PC-3 (cell line): ENCODE measurements at regions not wholly inside any gene's neighbourhood (a gene's known extent, or its start where the extent isn't known, plus 50 kb on each side); places are given as distances from the start of the nearest gene placed in this dataset.

Source experiments
- ATAC-seq: fragments of 200-7000 bp; cut with Tn5 transposase; 2 replicates; pipeline ENCODE4 v1.9.1; 2020; ENCODE audit warnings: mild to moderate bottlenecking, moderate library complexity
- BruUV-seq: library from RNA; stranded (reverse); fragments of 400-500 nt; replicated peaks from 2 replicates; lab custom pipeline; 2021; lab: Mats Ljungman, UMichigan
- CTCF ChIA-PET: fragments of 300-600 bp; sonication (Branson Sonifier 250); formaldehyde crosslinking; loops from one replicate; lab custom pipeline; 2022; ENCODE audit warnings: antibody characterized with exemption; lab: Charles Lee
- POLR2A ChIA-PET: fragments of 300-600 bp; sonication (Branson Sonifier 250); formaldehyde crosslinking; loops from one replicate; lab custom pipeline; 2022; ENCODE audit warnings: antibody characterized with exemption; ENCODE audit not compliant: unreplicated experiment; lab: Charles Lee
- DNase-seq: peaks from one replicate; pipeline ENCODE4 v3.0.0-alpha.2; 2015
- H2AFZ ChIP-seq: fragments of 300-600 bp; sonication (generic); 2 replicates; pipeline ENCODE4 v1.6.0; 2016; ENCODE audit warnings: antibody characterized with exemption, low read length
- H3F3A ChIP-seq: fragments of 300-600 bp; sonication (generic); one replicate; pipeline ENCODE4 v1.6.0; 2017; ENCODE audit warnings: antibody characterized with exemption, low read length, control low read depth, mild to moderate bottlenecking; ENCODE audit not compliant: unreplicated experiment
- H3K27ac ChIP-seq: fragments of 300-600 bp; sonication (generic); 2 replicates; pipeline ENCODE4 v1.5.1; 2016; ENCODE audit warnings: mild to moderate bottlenecking, low read length
- H3K27me3 ChIP-seq: fragments of 300-600 bp; sonication (generic); 2 replicates; pipeline ENCODE4 v1.6.1; 2016; ENCODE audit warnings: low read length, mixed read lengths
- H3K36me3 ChIP-seq: fragments of 300-600 bp; sonication (generic); 2 replicates; pipeline ENCODE4 v1.6.1; 2016; ENCODE audit warnings: low read depth, mixed run types, low read length, mixed read lengths
- H3K4me1 ChIP-seq: fragments of 300-600 bp; sonication (generic); 2 replicates; pipeline ENCODE4 v1.5.1; 2016; ENCODE audit warnings: low read length; ENCODE audit not compliant: insufficient read depth
- H3K4me2 ChIP-seq: fragments of 300-600 bp; sonication (generic); 2 replicates; pipeline ENCODE4 v1.6.0; 2016; ENCODE audit warnings: low read length
- H3K4me3 ChIP-seq: fragments of 300-600 bp; sonication (generic); 2 replicates; pipeline ENCODE4 v1.5.1; 2016; ENCODE audit warnings: mild to moderate bottlenecking, low read length, mixed read lengths
- H3K79me2 ChIP-seq: fragments of 300-600 bp; sonication (generic); 2 replicates; pipeline ENCODE4 v1.6.1; 2017; ENCODE audit warnings: low read length, mixed read lengths
- H3K9ac ChIP-seq: fragments of 300-600 bp; sonication (generic); 2 replicates; pipeline ENCODE4 v1.6.0; 2016; ENCODE audit warnings: mild to moderate bottlenecking, low read length
- H3K9me2 ChIP-seq: fragments of 300-600 bp; sonication (generic); replicated peaks from 2 replicates; pipeline ENCODE4 v1.6.1; 2016; ENCODE audit warnings: mixed run types, low read length, mixed read lengths
- H3K9me3 ChIP-seq: fragments of 300-600 bp; sonication (generic); 2 replicates; pipeline ENCODE4 v1.6.1; 2016; ENCODE audit warnings: low read length, mixed read lengths
- H4K20me1 ChIP-seq: fragments of 300-600 bp; sonication (generic); 2 replicates; pipeline ENCODE4 v1.6.1; 2016; ENCODE audit warnings: low read length, mixed read lengths
- CTCF ChIP-seq: fragments of 300-600 bp; sonication (generic); conservative IDR thresholded peaks from 2 replicates; pipeline ENCODE4 v1.5.1; 2017; ENCODE audit warnings: antibody characterized with exemption, low read depth, mild to moderate bottlenecking, low read length
- EZH2 ChIP-seq: fragments of 300-600 bp; sonication (generic); IDR thresholded peaks from one replicate; pipeline ENCODE4 v1.6.1; 2017; ENCODE audit warnings: antibody characterized with exemption, mild to moderate bottlenecking, low read length; ENCODE audit not compliant: unreplicated experiment
- EZH2phosphoT487 ChIP-seq: fragments of 300-600 bp; sonication (generic); IDR thresholded peaks from 2 replicates; pipeline ENCODE4 v1.6.1; 2018; ENCODE audit warnings: mild to moderate bottlenecking, antibody characterized with exemption, low read length, borderline replicate concordance
- intact Hi-C: fragments of 100-400 bp; cut with micrococcal nuclease; formaldehyde crosslinking; loops from 2 replicates; pipeline ENCODE4 v1.9.0; 2023

GRCh38 chr9:73050887-73051550, 98.2 kb upstream of the ALDH1A1 start:
- H3K9ac ChIP-seq, result no peak overlapping the region
- no peaks in the 10 kb centered on the region for H3K36me3 ChIP-seq
- no peaks in the 10 kb centered on the region for H4K20me1 ChIP-seq
- no peaks in the 10 kb centered on the region for H3K9me2 ChIP-seq
- H3K27me3 ChIP-seq, result peaks cover 38% of the 10 kb centered on the region
- H3K9me3 ChIP-seq, result no peaks in the 10 kb centered on the region
- DNase-seq (no peak), ATAC-seq (no peak)
- no peak overlapping the region for H3K4me3 ChIP-seq
- no peaks in the 10 kb centered on the region for H3K4me1 ChIP-seq
- intact Hi-C loops, result loop anchor here (10.0 kb wide), 1 partner anchor 176 kb away; no protein-coding TSS in a partner anchor
- H3F3A ChIP-seq, result no peaks in the 10 kb centered on the region
- H3K4me2 ChIP-seq, result no peak overlapping the region
- ChIA-PET CTCF (no interaction called here), POLR2A (interaction anchor here (0.7 kb wide), 1 partner anchor 120 kb away, joined by 11 read pairs; no protein-coding TSS in a partner anchor)
- no peaks in the 10 kb centered on the region for H3K79me2 ChIP-seq
- no peak for TF ChIP-seq EZH2phosphoT487
- TF ChIP-seq CTCF, result no peak
- TF ChIP-seq EZH2, result no peak
- BruUV-seq, result no TSS peak
- no peak overlapping the region for H2AFZ ChIP-seq
- H3K27ac ChIP-seq, result no peak overlapping the region

- BruUV-seq, result no TSS peak
- intact Hi-C loops, result loop anchor here (10.0 kb wide), 1 partner anchor 175 kb away; no protein-coding TSS in a partner anchor
- no peak overlapping the region for H3K4me3 ChIP-seq
- no peaks in the 10 kb centered on the region for H4K20me1 ChIP-seq
- ChIA-PET CTCF (no interaction called here), POLR2A (interaction anchor here (0.7 kb wide), 1 partner anchor 121 kb away, joined by 11 read pairs; no protein-coding TSS in a partner anchor)
- no peaks in the 10 kb centered on the region for H3K9me2 ChIP-seq
- no peaks in the 10 kb centered on the region for H3K4me1 ChIP-seq
- no peaks in the 10 kb centered on the region for H3K9me3 ChIP-seq
- peak; percentile 31; the same call in 1 of the 2 replicates for ATAC-seq
- H3K79me2 ChIP-seq, result no peaks in the 10 kb centered on the region
- no peak overlapping the region for H3K27ac ChIP-seq
- no peaks in the 10 kb centered on the region for H3F3A ChIP-seq
- no peak overlapping the region for H3K4me2 ChIP-seq
- DNase-seq, result no peak
- peaks cover 38% of the 10 kb centered on the region for H3K27me3 ChIP-seq
- no peak overlapping the region for H3K9ac ChIP-seq
- TF ChIP-seq CTCF, result no peak
- TF ChIP-seq EZH2phosphoT487, result no peak
- no peak for TF ChIP-seq EZH2
- no peak overlapping the region for H2AFZ ChIP-seq
- H3K36me3 ChIP-seq, result no peaks in the 10 kb centered on the region
Observed at GRCh38 chr9:73050065-73050816, 97.4 kb upstream of the ALDH1A1 start.
